ENCODE measurements at regions not wholly inside any gene's neighbourhood (a gene's known extent, or its start where the extent isn't known, plus 50 kb on each side); places are given as distances from the start of the nearest gene placed in this dataset.

GRCh38 chr2:239563561-239563960 lies 162.7 kb upstream of the HDAC4 start:
- FAIRE-seq (no peak), ATAC-seq (no peak), DNase-seq (ENCODE audit: extremely low read depth in 1 of 4, low spot score in 3 of 4) (no peak)
- in situ Hi-C loops (cut with MboI), result no loop called here
- no peaks in the 10 kb centered on the region for H3K4me1 ChIP-seq (replicated peaks in 1 of 2; ENCODE audit: control insufficient read depth in 2 of 2, insufficient read depth in 2 of 2, low read length in 2 of 2)
- H3K27ac ChIP-seq (ENCODE audit: extremely low read depth, low read depth, low read length), result no peak overlapping the region
- no peaks in the 10 kb centered on the region for H3K9me3 ChIP-seq (replicated peaks; ENCODE audit: control insufficient read depth, insufficient read depth, low read depth, low read length)
- ChIA-PET CTCF (ENCODE audit: low intra/inter-chr PET ratio) (no interaction called here), POLR2A (no interaction called here)
- BruUV-seq (replicated peaks), result no TSS peak
- H4K20me1 ChIP-seq (replicated peaks; ENCODE audit: control insufficient read depth, insufficient read depth, low read length), result no peaks in the 10 kb centered on the region
- no peaks in the 10 kb centered on the region for H3K79me2 ChIP-seq (ENCODE audit: control insufficient read depth, insufficient read depth, low read length)
- no peak for TF ChIP-seq CEBPB (tag; IDR thresholded peaks at IDR 0.05)
- no peak for TF ChIP-seq CREM (IDR thresholded peaks at IDR 0.05; ENCODE audit: low read depth)
- no peak for TF ChIP-seq EP400 (IDR thresholded peaks at IDR 0.05)
- TF ChIP-seq SMARCA4 (IDR thresholded peaks at IDR 0.05), result no peak
- TF ChIP-seq MEF2D (tag; conservative IDR thresholded peaks at IDR 0.05; ENCODE audit: low read depth), result no peak
- no peak for TF ChIP-seq EHMT2 (IDR thresholded peaks at IDR 0.05)
- no peak for TF ChIP-seq ZBTB2 (IDR thresholded peaks at IDR 0.05)
- TF ChIP-seq DLX4 (CRISPR knock-in tag; IDR thresholded peaks at IDR 0.05), result no peak
- TF ChIP-seq CHD1 (IDR thresholded peaks at IDR 0.05; ENCODE audit: low read length), result no peak
- H3K36me3 ChIP-seq (ENCODE audit: control insufficient read depth, insufficient read depth, low read length), result no peaks in the 10 kb centered on the region
- intact Hi-C loops (cut with micrococcal nuclease), result no loop called here
- H2AFZ ChIP-seq (ENCODE audit: low read depth, low read length), result no peak overlapping the region
- H3K27me3 ChIP-seq (ENCODE audit: control insufficient read depth in 2 of 2, insufficient read depth in 2 of 2, low read length in 2 of 2), result peaks cover 14 to 49% of the 10 kb centered on the region in 2 experiments; a peak in 4 of 5 replicates
- H3K4me3 ChIP-seq, result no peak overlapping the region
- H3K9me1 ChIP-seq (ENCODE audit: control insufficient read depth, insufficient read depth, low read length), result no peaks in the 10 kb centered on the region
- WGBS (ENCODE audit: insufficient coverage, low coverage, missing lambda C conversion rate), result 0% methylated on average over 7 of the region's 9 CpGs
- H3K9ac ChIP-seq (ENCODE audit: insufficient read depth in 1 of 2, low read depth in 2 of 2, low read length in 2 of 2), result no peak overlapping the region
- H3K4me2 ChIP-seq (ENCODE audit: insufficient read depth, low read length), result no peak overlapping the region
